Cardiac muscle cell (in vitro differentiated cells and primary cell): ENCODE measurements at regions not wholly inside any gene's neighbourhood (a gene's known extent, or its start where the extent isn't known, plus 50 kb on each side); places are given as distances from the start of the nearest gene placed in this dataset.

Experiments used
- DNase-seq, 2 donors: peaks; one replicate each; pipeline versions ENCODE4 v3.0.0 to v3.0.0-alpha.2; 2010 to 2017; ENCODE audit warnings: low read depth in 1 of 2, low spot score in 1 of 2
- H3K27ac ChIP-seq: fragments of 200-600 bp; sonication (generic); 2 replicates; pipeline ENCODE4 v1.5.1; 2016
- H3K27me3 ChIP-seq: fragments of 200-600 bp; sonication (generic); 2 replicates; pipeline ENCODE4 v1.6.0; 2016; ENCODE audit warnings: control low read depth
- H3K36me3 ChIP-seq: fragments of 200-600 bp; sonication (generic); 2 replicates; pipeline ENCODE4 v1.5.1; 2016; ENCODE audit warnings: control low read depth
- H3K4me1 ChIP-seq: fragments of 200-600 bp; sonication (generic); 2 replicates; pipeline ENCODE4 v1.8.1; 2017; ENCODE audit warnings: low read depth, mild to moderate bottlenecking, mixed run types
- H3K4me3 ChIP-seq: fragments of 200-600 bp; sonication (generic); 2 replicates; pipeline ENCODE4 v1.5.1; 2016; ENCODE audit warnings: mild to moderate bottlenecking
- H3K9me3 ChIP-seq: fragments of 200-600 bp; sonication (generic); 2 replicates; pipeline ENCODE4 v1.5.1; 2017; ENCODE audit warnings: low read depth, mild to moderate bottlenecking, control low read depth
- TF ChIP-seq, protein P1 (sequence below): IDR thresholded peaks from 2 replicates; pipeline ENCODE4 v1.5.1; 2012; ENCODE audit warnings: low read depth, mild to moderate bottlenecking, low read length

DNA sequence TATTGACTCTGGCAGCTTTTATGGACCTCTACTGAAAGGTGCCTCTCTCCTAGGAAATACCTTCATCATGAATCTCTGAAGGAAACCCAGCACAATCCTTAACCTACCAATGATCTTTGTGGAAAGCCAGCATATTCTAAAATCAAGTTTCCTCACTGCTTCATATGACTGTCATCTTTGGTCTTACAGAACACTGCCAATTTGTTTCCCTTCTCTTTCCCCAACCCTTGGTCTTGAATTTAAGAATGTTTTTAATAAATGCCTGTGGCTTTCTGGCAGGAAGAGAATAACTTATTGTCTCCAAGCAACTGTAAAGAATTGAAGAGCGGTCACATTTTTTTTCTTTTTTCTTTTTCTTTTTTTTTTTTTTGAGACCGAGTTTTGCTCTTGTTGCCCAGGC lies 427.6 kb downstream of the IPO8 start:
- Histone ChIP-seq H3K36me3 (no peaks in the 10 kb centered on the region), H3K4me3 (no peak overlapping the region), H3K9me3 (no peaks in the 10 kb centered on the region), H3K27me3 (no peaks in the 10 kb centered on the region), H3K27ac (no peak overlapping the region), H3K4me1 (no peaks in the 10 kb centered on the region)
- peak in 1 of 2 donors; percentile 23 for DNase-seq
- TF ChIP-seq, protein P1, sequence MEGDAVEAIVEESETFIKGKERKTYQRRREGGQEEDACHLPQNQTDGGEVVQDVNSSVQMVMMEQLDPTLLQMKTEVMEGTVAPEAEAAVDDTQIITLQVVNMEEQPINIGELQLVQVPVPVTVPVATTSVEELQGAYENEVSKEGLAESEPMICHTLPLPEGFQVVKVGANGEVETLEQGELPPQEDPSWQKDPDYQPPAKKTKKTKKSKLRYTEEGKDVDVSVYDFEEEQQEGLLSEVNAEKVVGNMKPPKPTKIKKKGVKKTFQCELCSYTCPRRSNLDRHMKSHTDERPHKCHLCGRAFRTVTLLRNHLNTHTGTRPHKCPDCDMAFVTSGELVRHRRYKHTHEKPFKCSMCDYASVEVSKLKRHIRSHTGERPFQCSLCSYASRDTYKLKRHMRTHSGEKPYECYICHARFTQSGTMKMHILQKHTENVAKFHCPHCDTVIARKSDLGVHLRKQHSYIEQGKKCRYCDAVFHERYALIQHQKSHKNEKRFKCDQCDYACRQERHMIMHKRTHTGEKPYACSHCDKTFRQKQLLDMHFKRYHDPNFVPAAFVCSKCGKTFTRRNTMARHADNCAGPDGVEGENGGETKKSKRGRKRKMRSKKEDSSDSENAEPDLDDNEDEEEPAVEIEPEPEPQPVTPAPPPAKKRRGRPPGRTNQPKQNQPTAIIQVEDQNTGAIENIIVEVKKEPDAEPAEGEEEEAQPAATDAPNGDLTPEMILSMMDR, result no peak

DNA sequence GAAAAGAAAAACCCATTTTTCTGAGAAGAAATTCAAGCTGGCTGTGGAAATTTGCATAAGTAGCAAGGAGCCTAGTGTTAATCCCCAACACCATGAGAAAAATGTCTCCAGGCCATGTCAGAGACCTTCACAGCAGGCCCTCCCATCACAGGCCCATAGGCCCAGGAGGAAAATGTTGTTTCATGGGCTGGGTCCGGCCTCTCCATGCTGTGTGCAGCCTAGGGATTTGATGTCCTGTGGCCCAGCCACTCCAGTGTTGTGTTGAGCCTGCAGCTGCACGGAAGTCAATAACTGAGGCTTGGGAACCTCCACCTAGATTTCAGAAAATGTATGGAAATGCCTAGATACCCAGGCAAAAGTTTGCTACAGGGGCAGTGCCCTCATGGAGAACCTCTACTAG lies 432.2 kb downstream of the IPO8 start:
- Histone ChIP-seq H3K36me3 (no peaks in the 10 kb centered on the region), H3K27me3 (no peaks in the 10 kb centered on the region), H3K4me1 (no peaks in the 10 kb centered on the region), H3K4me3 (no peak overlapping the region), H3K27ac (no peak overlapping the region), H3K9me3 (no peaks in the 10 kb centered on the region)
- TF ChIP-seq, protein P1, result no peak
- DNase-seq, result no peak

GRCh38 chr12:30257618-30258017 lies 438.1 kb downstream of the IPO8 start:
- Histone ChIP-seq H3K27ac (no peak overlapping the region), H3K4me1 (no peaks in the 10 kb centered on the region), H3K36me3 (no peaks in the 10 kb centered on the region), H3K4me3 (no peak overlapping the region), H3K9me3 (no peaks in the 10 kb centered on the region), H3K27me3 (no peaks in the 10 kb centered on the region)
- TF ChIP-seq, protein P1, result no peak
- peak in 1 of 2 donors; percentile 9 for DNase-seq

GRCh38 chr12:30251546-30251945 lies 444.1 kb downstream of the IPO8 start:
- TF ChIP-seq, protein P1, result no peak

DNA sequence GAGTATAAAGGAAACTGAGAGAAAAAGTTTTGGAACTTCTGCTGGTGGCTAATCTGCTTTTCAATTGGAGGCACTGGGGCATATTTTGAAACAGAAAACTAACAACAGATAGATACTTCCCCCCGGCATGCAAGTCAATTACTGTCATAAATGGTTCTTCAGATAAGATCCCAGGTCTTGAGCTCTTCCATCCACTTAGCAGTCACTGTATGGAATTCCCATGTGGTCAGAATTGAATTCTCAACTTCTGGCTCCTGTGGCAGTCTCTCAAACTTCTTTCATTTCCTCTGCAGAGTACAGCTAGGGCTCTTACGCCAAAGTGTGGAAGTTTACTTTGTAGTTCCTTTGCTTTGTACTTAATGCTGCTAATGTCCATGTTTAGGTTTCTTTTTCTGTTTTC lies 452.2 kb downstream of the IPO8 start:
- Histone ChIP-seq H3K27me3 (no peaks in the 10 kb centered on the region), H3K27ac (no peak overlapping the region), H3K4me1 (no peaks in the 10 kb centered on the region), H3K36me3 (no peaks in the 10 kb centered on the region), H3K4me3 (no peak overlapping the region), H3K9me3 (no peaks in the 10 kb centered on the region)
- TF ChIP-seq, protein P1, result no peak
- DNase-seq, result no peak

More at GRCh38 chr12:30251546-30251945, 444.1 kb downstream of the IPO8 start:
- Histone ChIP-seq H3K4me1 (no peaks in the 10 kb centered on the region), H3K27me3 (no peaks in the 10 kb centered on the region), H3K27ac (no peak overlapping the region), H3K4me3 (no peak overlapping the region), H3K36me3 (no peaks in the 10 kb centered on the region), H3K9me3 (no peaks in the 10 kb centered on the region)
- DNase-seq, result no peak

DNA sequence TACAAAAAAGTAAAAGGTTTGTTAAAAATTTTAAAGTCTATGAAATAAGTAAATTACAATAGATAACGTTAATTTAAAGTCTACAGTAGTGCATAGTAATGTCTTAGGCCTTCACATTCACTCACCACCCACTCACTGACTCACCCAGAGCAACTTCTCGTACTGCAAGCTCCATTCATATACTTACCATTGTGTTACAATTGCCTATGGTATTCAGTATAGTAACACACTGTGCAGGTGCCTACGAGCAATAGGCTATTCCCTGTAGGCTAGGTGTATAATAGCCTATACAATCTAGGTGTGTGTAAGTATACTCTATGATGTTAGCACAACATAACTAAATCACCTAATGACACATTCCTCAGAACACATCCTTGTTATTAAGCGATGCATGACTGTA lies 435.3 kb upstream of the TMTC1 start:
- H3K4me3 ChIP-seq, result no peak overlapping the region
- TF ChIP-seq, protein P1, result no peak
- no peaks in the 10 kb centered on the region for H3K36me3 ChIP-seq
- no peaks in the 10 kb centered on the region for H3K4me1 ChIP-seq
- DNase-seq, result no peak
- no peaks in the 10 kb centered on the region for H3K9me3 ChIP-seq
- no peak overlapping the region for H3K27ac ChIP-seq
- H3K27me3 ChIP-seq, result no peaks in the 10 kb centered on the region
